Amygdala (tissue), 56 donors: ENCODE measurements at regions not wholly inside any gene's neighbourhood (a gene's known extent, or its start where the extent isn't known, plus 50 kb on each side); places are given as distances from the start of the nearest gene placed in this dataset.
"Not testable (repeated sequence)": the region's sequence is repeated elsewhere in the genome, so short reads cannot be mapped to it uniquely, and the experiment has no call there.

Experiments
- DNase-seq, 56 donors: peaks; one replicate each; lab custom pipeline; 2025; lab: John Stamatoyannopoulos, UW

DNA sequence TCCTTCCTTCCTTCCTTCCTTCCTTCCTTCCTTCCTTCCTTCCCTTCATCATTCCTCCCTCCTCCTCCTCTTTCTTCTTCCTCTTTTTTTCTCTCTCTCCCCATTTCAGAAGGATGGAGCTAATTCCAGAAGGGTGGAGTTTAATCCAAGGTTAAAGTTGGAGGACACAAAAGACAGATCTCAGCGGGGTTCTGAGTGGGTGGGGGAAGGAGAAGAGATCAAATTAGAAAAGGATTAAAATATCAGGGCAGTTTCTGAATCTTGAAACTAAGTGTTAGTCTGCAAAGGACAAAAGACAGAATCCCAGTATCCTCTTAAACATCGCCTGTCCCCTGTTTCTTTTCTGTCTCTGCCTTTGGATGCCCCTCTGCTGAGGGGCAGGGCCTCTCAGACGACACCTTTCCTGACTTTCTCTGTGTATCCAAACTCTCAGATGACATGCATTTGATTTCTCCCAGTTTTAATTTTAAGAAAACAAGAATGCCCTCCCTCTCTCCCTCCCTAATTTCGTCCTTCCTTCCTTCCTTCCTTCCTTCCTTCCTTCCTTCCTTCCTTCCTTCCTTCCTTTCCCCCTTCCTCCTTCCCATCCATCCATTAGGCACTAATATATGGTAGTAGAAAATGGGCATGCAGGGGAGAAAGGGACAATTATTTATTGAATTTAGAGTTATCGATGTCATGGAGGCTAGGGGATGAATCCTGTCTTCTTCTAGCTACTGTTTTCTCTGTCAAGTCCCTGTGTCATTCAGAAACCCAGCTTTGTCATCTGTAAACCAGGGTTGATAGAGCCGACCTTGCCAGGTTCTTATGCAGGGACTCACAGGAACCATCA lies 269.1 kb downstream of the VRK1 start:
- DNase-seq = no peak

DNA sequence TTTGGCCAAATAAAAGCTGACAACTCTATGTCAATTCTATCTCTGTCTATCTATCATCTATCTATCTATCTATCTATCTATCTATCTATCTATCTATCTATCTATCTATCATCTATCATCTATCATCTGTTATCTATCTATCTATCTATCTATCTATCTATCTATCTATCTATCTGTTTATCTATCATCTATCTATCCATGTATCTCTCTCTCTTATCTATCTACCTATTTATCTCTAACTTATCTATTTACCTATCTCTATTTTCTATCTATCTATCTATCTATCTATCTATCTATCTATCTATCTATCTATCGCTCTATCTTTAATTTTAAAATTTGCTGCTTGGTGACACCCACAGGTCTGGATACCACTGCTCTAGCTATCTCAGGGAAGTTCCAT lies 271.1 kb downstream of the VRK1 start:
- DNase-seq = not testable (repeated sequence)

DNA sequence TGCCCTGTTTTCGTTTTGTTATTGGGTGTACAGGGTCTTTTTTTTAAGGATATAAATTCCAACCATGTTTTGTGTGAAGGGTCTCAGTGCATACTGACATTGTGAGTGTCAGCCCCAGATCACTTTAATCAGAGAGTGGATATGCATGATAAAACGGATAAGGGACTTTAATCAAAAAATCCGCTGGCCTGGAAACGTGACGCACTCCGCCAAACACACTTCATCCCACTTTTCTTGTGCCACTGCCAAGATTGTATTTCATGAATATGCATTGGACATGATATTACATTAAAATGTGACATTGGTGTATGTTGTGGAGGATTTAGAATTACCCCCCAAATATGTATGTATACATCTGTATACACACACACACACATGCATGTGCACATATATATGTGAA lies 273.1 kb downstream of the VRK1 start:
- DNase-seq = no peak

DNA sequence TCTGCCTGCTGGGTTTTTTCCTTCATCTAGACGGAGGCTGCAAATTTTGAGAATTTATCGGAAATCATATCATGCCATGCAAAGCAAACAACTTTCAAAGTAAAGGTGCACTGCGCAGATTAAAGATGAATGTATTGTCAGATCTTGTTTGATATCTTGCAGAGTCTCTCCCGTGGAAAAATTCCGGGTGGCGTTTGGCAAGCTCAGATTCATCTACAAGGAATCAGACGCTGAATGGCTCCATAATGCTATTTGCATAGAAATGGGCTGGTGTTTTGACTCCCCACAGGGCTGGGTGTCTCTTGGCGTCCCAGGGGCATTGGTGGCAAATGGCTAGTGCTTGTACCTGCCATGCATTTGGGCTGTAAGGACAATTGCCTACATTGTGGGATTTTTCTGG lies 274.0 kb downstream of the VRK1 start:
- DNase-seq = no peak

DNA sequence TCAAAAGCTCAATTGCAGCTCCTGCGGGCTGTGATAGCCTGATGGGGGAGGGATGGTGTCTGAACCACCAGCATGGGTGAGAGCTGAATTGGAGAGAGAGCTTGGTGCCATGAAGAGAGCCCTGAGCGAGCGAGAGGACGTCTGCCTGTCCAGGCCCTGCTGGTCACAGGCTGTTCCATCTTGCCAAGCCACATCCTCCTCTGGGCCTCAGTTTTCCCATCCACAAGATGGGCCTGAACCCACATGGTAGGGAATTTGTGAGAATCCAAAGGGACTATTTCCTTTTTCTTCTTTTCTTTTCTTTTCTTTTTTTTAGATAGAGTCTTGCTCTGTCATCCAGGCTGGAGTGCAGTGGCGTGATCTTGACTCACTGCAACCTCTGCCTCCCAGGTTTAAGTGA lies 276.4 kb downstream of the VRK1 start:
- DNase-seq = no peak

DNA sequence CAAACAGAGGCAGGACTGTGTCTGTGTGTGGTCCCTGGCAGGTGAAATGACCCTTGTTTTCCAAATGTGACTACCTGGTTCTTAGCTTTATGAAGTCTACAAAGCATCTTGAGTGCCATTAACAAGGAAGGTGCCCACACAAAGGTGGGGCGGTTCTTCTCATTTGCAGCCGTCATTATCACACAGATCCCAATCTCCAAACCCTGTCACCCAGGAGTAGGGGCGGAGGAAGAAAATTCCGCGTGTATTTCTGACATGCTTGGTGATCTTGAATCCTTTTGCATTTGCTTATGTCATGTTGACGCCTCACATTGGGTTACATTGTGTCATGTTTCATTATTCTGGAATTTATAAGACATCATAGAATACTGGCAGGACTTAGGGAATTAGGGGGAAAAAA lies 277.3 kb downstream of the VRK1 start:
- no peak for DNase-seq

DNA sequence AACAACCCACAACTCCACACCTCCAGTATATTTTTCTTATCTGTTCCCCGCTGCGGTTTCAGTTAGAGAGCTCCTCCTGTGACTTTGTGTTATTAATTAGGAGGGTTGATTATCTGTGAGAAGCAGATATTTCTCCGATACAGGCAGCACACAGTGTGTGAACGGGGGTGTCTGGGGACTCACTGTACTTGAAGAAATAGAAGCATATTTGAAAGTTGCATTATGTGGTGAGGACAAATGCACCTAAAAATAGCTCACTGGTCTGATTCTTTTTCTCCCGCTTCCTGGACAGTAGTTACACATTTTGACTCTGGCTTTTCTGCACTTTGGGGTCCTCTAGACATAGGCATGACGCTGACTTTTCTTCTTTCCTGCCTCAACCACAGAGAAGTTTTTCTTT lies 277.7 kb downstream of the VRK1 start:
- DNase-seq = peak in 6 of 56 donors; percentile 2 to 13 (median 7)

DNA sequence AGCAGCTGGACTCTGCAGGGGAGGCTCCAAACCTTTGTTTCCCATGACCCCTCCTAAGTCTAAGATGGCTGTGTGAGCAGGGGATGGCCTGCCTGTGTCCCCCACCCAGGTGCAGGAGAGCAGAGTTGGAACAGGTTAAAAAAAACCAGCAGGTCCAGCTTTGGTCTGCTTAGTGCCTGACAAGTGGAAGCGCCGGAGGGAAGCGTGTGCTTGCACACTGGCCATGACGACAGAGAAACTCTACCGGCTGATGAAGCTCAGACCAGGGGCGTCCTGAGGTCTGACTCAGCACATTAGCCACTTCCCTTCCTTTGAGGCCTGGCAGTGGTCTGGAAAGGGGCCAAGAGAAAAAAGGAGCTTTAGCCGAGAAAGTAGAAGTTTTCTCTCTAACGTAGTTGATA lies 280.1 kb downstream of the VRK1 start:
- peak in 29 of 56 donors; percentile 2 to 62 (median 14) for DNase-seq

DNA sequence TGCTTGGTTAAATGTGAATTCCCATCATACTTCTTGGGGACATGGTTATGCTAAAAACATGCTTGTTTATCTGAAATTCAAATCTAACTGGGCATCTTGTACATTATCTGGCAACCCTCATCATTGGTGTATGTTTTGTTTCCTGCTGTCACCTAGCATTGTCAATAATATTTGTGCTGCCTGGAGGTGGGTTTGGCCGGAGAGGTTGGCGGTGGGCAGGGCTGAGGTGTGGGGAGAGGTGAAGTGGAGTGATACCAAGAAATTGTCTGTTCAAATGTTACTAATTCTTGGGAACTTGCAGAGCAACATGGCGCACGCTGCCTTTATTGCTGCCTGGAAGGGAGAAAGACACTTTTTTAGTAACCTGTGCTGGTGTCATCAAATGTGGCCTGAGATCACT lies 280.5 kb downstream of the VRK1 start:
- no peak for DNase-seq

DNA sequence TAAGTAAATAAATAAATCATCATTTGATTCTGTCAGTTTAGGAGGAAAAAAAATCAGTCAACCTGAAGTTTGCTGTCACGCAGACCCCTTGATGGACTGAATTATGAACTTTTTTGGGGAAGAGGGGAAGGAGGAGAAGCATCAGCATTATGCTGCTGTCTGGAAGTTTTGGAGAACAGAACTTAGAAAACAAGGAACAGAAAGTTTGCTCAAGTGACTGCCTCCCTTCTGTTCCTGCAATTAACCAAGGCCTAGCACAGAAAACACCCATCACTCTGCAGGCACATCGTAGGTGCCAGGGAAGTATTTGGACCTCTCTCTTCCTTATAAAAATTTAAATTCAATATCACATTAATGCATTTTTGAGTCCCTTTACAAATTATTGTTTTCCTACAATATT lies 283.8 kb downstream of the VRK1 start:
- peak in 1 of 56 donors; percentile 3 for DNase-seq

DNA sequence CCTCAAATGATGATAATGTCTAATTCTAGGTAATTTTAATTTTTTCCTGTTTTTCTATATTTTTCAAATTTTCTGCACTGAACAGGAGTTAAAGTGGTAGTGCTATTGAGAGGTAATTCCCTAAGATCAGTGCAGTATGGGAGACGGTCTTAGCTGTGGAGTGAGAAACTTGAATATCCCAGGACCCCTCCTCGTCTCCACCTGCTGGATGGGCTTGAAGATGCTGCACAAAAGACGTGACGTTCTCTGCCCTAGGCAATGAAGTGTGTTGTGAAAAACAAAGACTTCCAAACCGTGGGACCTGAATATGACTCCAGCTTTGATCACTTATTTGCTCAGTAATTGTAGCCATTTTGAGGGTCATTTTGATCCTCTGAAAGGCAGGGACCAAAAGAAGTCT lies 298.1 kb downstream of the VRK1 start:
- DNase-seq = no peak

DNA sequence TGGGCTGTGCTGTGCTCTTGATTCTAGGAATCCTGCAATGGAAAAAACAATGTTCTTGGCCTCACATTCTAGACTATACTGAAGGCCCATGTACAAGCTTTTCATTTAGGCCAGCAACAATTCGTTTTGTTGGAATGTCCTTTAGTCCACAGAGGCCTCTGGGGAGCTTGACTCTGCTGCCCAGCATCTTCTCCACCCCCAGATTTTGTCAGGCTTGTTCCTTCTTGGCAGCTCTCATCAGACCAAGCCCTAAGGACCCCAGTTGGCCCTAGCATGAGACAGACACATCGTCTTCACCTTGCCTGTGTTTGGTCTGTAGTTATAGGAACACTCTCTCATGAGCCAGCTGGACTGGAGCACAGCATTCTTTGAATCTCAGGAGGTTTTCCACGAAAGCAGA lies 300.1 kb downstream of the VRK1 start:
- no peak for DNase-seq

DNA sequence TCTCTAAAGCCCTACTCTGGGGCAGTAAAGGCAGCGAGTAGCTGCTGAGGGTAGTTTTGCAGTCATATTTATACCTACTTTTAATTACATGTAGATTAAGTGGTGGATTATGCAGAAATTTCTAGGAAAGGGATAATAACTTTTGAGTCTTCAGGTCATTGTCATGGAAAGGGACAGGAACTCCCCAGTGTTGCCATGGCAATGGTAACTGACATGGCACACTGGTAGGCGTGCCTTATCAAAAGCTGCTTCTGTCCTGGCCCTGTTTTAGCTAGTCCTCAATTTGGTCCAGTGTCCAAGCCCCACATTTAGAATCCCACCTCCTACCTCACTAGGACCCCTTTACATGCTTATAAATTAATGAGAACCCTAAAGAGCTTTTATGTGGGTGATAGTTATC lies 303.1 kb downstream of the VRK1 start:
- DNase-seq = no peak

DNA sequence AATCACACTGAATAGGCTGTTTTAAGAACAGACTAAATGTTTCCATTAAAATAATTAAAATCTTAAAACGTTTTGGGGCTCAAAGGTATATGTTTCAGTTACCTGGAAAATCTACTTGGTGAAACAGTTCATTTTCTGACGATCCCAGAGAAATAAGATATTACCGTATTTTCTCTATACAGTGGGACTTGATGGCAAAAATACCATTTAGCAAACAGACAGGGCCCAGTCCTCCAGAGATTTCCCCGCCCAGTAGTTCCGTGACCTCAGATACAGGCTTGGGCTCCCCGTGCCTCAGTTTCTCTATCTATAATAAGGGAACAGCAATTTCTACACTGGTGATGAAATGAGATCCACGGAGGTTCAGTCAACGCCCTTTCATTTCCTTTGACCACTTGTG lies 304.4 kb downstream of the VRK1 start:
- DNase-seq = no peak

DNA sequence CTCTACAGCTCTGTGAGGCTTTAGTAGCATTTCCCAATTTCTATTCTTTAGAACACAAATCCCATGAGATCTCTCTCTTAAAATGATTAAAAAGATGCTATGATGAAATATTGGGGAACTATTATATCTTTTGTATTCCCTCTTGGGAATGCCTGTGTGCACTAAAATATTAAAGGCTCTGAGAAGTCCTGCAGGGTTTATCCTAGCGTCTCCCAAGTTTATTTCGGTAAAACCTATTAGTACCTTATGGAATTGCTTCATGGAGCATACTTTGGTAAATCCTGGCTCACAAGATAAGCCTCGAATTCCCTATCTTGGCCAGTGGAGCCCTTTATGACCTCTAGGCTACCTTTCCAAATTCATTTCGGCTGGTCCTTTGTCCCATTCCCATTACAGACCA lies 306.8 kb downstream of the VRK1 start:
- DNase-seq = no peak

DNA sequence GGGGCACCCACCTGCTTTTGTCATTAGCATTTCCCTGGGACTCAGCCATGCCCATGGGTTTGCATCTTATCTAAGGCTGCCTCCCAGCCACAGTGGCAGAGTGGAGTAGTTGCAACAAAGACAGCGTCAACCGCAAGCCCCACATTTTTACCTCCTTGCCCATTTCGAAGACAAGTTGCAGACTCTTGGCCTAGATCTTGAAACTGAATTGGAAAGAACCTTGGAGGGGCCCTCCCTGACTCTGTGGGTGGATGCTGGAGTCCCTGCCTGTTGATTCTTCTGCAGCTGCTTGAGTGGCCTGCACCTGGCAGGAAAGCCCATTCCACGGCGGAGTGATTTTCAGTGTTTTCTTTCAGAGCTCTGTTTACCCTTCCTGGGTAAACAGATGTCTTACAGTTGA lies 309.0 kb downstream of the VRK1 start:
- DNase-seq = no peak

DNA sequence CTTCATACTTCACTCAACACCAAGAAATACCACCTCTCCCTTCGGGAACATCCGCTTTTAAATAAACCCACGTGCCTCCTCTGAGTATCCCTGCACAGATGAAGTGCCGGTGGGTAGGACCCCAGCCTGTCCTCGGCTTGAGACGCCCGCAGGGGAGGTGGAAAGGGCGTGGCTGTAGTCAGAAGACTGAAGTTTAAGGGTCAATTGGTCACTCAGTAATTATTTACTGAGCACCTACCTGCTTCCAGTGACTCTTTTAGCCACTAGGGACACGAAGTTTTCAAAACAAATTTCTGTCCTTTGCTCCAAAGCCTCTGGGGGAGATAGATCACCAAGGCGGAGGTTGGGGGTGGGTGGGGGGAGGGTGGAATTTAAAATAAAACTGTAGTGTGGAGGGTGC lies 309.4 kb downstream of the VRK1 start:
- DNase-seq = no peak

DNA sequence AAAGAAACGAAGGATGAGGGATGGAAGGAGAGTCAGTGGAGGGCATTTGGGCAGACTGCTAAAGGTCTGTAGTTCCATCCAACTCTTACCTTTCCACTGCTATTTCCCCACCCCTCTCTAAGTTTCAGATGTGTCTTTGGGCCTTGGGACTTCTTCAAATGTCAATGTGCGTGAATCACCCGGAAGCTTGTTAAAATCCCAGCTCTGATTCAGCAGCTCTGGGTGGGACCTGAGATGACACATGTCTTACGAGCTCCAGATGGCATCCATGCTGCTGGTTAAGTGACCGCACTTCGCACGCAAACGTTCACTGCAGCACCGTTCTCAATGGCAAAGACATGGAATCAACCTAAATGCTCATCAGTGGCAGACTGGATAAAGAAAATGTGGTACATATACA lies 309.9 kb downstream of the VRK1 start:
- no peak for DNase-seq

DNA sequence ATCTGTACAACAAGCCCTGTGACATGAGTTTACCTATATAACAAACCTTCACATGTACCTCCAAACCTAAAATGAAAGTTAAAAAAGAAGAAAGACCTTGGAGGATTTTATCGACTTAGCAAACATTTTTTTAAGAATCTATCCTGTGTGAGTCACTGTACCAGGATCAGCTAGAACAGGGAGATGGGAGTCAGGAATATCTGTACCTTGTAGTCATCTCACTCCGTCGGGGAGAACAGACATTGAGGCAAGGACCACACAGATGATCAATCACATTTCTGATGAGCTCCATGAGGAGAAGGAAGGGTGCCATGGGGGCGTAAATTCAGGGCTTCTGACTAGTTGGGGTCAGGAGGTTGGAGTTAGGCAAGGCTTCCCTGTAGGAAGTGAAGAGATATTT lies 310.6 kb downstream of the VRK1 start:
- DNase-seq = no peak

DNA sequence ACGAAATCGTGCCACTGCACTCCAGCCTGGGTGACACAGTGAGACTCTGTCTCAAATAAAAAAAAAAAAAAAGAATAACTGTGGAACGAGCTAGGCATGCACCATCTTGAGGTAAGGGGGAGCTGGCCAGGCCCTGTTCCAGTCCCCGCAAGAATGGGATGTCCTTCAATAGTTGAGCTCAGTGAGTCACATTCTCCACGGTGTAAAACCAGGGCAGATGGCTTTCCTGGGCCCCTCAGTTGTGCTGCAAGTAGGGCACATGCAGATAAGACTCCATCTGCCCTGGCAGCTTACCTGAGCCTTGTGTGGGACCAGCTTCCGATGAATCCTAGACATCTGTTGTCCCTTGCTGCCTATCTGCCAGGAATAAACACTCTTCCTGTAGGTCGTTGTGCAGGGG lies 312.1 kb downstream of the VRK1 start:
- DNase-seq = no peak

DNA sequence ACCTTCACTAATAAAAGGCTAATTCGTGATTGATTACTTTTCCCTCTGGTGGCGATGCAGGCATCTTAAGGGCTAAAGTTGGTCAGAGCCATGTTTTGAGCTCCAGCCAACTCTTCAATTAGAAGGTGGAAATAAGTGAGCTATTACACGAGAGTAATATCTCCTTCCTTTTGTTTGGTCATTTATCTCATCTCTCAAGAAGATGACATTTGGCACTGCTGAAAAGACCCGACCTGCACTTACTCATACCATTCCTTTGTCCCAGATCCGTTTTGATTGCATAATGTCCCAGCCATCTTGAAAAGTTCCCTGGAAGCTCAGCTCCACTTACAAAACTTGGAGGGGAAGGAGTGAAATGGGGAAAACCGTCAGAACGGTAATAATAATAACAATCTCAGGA lies 316.2 kb downstream of the VRK1 start:
- no peak for DNase-seq

DNA sequence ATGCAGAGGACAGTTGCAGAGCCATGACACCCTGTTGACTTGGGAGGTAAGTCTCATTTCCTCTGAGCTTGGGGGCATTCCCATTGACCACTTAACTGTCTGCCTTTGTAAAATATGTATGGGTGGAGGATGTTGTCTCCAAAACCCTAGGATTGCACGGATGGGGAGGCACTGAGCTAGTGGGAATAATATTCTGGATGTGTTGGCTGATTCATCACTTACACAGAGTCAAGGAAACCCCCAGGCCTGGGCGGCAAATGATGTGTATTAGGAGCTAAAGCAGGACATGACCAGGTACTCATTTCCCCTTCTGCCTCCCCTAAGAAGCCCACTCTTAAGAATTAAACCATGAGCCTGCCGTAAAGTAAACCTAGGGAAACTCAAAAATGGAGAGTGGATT lies 319.4 kb downstream of the VRK1 start:
- DNase-seq = no peak

DNA sequence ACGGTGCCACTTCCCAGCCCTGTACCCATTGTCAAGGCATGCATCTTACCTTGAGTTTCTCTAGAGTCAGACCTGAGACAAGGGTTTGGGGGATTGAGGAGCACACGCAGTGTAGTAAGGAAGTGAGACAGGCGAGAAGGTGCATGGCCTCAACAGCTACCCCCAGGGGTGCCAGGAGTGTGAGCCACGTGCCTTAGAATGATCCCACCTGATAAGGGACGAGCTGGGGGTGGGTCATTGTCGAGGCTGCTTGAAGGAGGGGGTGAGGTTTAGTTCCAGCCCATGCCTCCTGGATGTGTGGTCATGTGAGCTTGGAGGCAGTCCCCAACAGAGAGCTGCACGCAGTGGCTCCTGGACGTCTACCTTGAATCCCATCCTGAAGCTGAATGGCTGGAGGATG lies 320.5 kb downstream of the VRK1 start:
- no peak for DNase-seq
